OCI-M2 (cell line): ENCODE measurements at regions not wholly inside any gene's neighbourhood (a gene's known extent, or its start where the extent isn't known, plus 50 kb on each side); places are given as distances from the start of the nearest gene placed in this dataset.

Experiments
- DNase-seq: peaks from one replicate; lab custom pipeline; 2025; ENCODE audit not compliant: unreplicated experiment; lab: John Stamatoyannopoulos, UW

DNA sequence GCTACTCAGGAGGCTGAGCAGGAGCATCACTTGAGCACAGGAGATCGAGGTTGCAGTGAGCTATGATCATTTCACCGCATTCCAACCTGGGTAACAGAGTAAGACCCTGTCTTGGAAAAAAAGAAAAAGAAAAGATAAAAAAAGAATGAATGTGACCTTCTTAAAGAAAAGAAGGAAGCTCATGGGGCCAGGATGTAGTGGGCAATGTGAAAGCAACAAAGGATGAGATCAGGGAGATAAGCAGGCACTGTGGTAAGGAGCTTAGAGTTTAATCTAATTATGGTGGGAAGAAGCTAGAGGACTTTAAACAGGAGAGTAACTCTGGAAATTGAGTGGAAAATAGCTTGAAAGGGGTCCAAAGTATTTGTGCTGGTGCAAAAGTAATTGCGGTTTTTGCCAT, 231.6 kb upstream of the UBE2E2 start:
- DNase-seq = no peak

DNA sequence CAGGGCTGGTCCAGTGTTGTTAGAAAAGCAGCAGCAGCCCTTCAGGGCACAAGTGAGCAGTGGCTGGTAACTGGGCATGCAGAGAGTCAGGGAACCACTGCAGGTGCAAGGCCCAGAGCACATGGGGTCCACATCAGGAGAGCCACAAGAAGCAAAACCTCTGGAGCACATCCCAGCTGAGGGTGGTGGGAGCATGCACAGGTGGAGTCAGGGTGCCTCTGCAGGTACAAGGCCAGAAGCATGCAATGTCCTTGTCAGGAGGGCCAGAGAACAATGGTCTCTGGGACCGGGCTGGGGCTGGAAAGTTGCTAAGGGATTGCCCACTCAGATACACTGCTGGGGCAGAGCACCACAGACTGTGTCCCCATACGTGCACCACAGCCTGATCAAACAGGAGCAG, 226.1 kb upstream of the UBE2E2 start:
- no peak for DNase-seq

DNA sequence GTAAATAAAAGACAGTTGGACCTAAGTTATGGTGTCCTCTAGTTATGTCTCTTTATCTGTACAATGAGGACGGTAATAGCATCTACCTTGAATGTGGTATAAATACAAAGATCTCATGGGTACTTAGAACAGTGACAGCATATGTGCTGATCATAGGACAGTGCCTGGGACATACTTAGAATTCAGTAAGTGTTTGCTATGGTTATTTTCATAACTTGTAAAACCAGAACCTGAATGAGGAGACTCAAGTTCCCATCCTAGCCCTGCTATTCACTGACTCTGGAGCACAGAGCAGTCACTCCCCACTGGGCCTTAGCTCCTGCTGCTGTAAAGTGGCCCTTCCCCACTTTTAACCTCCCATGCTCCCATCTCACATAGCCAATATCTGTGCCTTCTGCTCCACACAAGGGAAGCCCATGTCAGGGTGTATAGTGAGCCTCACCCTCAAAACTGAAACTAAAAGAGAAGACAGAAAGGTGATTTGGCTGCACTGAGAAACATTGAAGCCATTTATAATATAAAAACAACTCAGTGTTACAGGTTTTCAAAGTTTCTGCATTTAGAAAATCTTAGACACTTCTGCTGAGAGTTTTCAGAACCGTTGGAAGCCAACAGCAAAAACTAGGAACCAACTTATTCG, 225.4 kb upstream of the UBE2E2 start:
- no peak for DNase-seq

DNA sequence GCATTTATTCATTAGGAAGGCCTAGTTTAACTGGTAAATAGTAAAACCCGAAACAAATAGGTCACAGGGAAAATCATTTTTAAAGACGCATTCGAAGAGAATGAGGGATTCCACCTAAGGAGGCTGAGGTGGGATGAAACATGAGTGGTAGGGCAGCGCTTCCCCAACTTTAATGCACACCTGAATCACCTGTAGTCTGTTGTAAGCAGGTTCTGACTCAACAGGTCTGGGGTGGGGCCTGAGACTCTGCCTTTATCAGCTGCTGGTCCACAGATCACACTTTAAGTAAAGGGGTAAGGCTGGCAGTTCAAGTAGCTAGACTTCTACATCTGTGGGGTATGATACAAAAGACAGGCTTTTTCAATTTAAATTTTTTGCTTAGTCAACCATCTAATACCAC, 223.5 kb upstream of the UBE2E2 start:
- DNase-seq = no peak

DNA sequence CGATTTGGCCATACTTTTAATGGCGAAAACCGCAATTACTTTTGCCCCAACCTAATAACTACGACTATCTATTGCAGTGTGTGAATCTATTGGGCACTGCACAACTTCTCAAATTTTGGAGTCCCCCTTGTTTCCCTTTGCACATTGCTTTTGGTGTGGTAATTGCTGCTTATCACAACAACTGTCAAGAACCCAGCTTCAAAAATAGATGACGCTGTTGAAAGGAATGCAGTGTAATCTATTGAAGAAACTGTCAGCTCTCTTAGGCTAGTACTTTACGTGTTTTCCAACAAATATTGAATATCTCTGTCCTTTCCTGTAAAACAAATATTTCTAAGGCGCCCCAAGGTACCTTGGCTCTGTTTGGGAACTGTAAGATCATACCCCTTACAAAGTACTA, 222.8 kb upstream of the UBE2E2 start:
- no peak for DNase-seq

DNA sequence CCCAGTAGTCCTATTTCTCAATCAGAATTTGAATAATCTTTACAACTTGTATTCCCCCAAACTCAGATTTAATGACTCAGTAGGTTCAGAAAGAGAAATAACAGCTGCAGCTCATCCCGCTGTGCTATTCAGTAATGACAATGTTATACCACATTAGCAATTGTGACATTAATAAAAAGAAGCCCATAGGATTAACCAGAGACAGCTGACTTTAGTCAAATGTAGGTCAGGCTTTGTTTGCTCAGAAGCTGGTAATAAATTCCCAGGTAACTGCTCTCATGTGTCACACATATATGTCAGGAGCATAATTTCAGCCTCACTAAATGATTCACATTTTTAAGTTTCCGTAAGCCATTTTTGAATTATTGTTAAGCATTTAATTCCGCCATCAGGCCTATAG, 222.0 kb upstream of the UBE2E2 start:
- no peak for DNase-seq

DNA sequence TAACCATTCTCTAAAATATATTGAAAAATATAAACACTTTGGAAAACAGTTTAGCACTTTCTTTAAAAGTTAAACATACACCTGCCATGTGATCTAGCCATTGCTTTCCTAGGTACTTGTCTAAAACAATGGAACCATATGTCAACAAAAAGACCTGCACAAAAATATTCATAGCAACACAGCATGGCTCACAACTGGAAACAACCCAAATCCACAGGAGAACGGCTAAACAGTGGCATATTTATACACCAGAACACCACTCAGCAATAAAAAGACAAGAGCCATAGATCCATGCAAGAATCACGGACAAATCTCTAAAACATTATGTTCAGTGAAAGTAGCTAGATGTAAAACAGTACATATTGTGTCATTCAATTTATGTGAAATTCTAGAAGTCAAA, 221.3 kb upstream of the UBE2E2 start:
- no peak for DNase-seq

DNA sequence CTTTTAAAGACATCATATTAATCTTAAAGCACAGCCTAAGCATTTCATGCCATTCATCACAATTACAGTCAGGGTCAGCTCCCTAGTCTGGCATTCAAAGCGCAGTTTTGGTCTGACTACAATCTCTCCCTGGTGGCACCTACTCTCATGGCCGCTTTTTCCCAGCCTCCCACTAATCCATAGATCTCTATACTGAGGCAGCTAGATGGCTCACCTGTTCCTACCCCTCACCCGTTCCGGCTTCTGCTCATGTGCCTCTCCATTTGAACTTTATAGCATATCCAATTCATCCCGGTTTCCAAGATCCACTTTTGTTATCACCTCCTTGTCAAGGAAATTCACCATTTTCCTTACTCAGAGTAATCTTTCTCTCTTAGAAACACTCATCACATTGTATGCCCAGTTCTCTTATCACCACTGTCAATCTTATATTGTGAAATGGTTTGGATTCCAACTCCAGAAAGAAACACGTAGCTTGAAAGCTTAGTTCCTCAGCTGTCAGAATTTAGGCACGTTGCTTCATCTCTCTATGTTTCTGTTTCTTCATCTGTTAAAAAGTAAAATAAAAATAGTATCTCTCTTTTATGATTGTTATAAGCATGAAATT, 220.0 kb upstream of the UBE2E2 start:
- no peak for DNase-seq

DNA sequence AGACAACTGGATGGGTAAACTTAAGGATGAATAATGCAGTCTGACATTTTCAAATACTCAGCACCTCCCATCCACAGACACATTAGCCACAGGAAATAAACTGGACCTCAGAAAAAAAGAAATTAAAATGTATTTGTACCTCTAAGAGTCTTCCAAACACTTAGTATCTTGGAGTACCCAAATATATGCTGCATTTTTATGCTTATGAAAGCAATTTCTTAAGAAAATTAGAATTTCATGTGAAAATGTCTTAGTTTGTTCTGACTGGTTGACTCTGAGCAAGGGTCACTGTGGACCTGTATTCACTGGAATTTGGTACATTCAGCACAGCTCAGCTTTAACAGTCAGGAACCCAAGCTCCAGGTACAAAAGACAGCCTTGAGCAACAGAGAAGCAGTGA, 216.2 kb upstream of the UBE2E2 start:
- no peak for DNase-seq

DNA sequence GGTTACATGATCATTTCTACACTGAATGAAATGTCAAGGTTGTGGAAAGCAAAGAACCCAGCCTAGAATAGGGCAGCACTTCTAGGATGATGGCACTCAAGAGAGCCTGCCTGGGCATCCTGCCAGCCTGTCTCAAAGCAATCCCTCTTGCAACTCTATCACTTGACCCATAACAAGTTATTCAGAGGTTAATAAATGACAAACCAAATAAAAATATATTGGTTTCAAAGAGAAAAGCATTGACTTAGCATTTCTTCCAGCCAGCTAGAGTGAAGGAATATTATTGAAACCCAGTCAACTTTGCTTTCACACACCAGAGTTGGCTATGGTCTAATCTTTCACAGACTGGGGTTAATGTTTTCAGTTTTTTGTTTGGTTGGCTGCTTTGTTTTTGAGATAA, 214.6 kb upstream of the UBE2E2 start:
- DNase-seq = no peak

DNA sequence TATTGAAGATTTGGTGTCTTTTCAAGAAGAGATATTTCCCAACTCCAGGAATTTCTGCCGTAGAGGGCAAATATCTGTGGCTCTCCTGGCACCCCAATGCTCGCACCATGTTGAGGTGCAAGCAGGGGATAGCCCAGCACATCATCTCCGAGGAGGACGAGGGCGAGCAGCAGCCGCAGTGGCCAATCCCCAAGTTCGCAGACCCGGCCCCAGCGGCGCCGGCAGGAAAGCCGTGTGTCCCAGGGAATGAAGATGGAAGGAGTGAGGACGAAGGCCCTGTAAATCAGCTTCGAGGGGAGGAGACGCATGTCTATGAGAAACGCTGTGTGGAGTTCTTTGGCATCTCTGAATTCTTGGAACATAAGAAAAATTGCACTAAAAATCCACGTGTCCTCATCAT, 213.4 kb upstream of the UBE2E2 start:
- no peak for DNase-seq

DNA sequence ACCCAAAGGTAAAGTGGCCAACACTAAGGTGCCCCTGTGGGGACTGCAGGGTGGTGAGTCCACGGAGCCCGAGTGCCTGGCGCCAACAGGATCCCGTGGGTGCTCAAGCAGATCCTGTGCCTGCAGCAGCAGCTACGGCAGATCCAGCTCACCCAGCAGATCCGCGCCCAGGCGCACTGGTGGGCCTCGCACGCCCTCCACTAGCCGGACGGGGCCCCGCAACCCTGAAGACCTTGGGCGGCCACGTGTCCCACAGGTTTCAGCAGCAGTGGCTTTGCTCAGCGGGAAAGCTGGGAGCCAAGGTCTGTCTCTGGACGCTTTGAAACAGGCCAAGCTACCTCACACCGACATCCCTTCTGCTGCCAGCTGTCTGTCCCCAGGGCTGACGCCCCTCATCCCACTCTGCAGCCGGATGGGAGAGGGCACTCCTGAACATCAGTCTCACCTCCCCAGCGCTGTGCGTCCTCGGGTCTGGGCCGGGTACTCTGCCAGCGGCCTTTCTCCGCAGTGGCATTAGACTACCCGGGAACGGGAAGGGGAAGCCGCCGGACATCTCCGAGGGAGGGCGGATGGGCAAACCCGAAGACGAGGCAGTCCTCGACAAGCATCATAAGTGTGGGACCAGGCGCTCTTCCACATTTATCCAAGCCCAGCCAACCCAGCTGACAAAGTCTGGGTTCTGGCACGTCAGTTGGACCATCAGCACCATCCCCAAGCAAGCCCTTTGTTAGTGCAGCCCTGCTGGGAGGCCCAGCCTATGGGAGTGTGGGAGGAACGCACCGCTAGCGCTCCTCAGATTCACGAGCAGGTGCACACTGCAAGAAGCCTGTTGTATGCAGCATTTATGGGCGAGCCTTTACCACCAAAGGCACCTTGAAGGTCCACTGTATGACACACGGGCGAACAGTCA, 212.6 kb upstream of the UBE2E2 start:
- no peak for DNase-seq

DNA sequence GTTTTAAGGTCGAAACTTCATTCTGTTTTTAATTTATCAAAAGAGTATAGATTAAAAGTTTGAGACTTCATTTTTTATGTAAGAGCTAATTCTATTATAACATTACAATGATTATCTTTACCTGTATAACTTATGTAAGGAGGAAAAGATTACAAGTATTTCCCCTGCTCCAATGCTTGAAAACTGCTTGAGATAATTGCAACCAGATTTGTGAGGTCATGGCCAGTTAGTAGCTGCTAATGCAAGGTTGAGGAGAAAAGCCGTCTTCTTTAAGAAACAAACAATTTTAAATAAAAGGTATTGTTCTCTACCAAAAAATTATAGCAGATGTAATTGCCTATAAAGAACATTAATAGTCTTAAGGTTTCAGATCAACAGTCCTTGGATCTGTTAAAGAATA, 208.3 kb upstream of the UBE2E2 start:
- DNase-seq = no peak

DNA sequence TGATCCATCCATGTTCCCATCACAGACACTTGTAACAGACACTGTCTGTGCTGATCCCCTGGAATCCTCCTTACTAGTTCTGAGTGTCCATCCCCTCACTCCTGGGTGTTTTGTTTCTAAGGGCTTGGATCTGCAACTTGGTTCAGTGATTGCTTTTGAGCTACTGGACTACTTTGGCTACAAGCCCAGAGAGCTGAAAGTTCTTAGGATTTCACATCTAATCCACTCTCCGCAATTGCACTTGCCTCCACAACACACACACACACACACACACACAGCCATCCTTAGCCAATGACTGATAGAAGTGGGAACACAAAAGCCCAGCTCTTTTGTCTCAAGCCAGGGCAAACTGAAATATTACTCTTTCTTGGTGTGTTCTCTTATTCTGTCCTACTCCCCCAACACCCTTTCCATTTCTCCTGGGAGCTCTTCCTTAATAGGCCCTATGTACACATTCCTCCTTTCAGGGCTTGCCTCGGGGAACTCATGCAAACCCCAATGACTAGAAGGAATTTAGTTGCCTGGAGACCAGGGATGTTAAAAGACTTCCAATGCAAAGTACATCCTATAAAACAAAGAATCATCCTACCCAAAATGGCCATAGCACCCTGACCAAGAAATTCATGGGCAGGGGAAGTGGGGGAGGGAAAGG, 206.1 kb upstream of the UBE2E2 start:
- no peak for DNase-seq

DNA sequence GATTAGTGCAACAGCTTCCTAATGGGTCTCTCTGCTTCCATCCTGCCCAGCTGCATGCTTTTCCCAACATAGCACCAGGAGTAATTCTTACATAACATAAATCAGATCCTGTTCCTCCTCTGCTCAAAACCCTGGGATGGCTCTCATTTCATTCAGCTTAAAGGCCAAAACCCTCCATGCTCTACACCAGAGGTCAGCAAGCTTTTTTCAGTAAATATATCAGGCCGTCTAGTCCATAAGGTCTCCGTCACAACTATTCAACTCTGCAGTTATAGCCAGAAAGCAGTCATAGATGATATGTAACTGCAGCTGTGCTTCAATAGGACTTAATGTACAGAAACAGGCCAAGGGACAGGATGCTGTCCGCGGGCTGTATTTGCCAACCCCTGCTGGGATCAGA, 202.8 kb upstream of the UBE2E2 start:
- no peak for DNase-seq

DNA sequence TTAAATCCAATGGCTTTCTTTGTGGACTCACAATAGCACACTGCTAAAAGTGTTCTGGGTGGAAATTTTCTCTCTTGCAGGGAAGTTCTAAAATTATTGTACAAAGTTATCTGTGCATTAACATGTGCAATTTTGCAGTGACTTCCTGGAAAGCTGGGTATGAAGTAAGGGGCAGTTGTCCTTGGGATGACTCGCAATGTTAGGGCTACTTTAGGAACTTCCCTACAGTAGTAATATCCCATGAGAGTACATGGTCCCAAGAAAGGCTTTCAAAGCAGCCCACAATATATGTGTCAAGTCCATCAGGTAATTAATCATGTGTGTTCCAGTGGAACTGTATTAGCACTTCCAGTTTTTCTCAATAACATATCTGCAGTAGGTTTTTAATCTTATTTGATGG, 201.0 kb upstream of the UBE2E2 start:
- DNase-seq = no peak

DNA sequence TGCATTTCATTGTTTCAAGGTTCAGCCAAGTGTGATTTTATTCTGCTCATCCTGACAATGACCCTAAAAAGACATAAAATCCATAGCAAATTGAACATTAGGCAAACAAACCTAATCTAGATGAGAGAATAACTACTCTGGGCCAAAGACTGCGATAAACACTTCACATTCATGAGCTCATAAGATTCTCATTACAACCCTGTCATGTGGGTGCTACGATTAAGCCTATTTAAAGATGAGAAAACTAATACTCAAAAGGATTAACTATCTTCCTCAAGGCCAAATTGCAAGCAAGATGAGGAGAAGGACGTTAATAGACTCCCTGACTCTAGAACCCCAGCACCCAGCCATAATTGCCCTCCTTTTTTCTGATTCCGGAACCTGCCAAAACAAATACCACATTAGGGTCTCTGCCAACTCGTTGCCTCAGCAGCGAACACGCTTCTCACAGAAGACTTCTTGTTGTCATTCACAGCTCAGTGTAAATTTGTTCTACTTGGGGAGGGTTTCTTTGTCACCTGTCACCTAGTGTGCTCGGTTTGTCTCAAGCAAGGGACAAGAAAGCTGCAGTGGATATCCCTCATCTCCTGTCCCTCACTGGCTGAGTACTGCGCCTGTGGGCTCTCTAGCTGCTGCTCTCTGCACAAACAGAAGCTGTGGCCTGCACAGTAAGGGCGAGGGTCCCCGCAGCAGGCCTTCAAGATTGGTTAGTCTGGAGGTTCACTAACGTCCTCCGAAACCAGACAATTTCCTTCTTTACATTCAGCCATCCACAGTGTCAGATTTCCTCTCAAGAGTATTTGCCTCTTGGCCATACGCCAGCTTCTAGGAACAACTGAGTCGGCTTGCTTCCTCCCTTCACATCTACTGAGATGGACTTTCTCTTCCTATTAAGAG, 200.0 kb upstream of the UBE2E2 start:
- DNase-seq = no peak

DNA sequence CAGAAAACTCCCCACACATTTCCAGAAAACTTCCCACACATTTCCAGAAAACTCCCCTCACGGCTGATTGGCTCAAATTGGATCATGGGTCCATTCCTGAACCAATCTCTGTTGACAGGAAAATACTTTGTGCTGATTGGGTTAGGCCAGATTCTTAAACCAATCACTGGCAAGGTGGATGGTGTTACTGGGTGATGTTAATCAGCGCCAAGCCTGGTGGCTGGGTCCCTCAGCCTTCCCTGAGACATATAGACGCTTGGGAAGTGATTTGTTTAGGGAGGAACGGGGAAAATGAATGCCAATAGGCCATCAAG, 199.4 kb upstream of the UBE2E2 start:
- no peak for DNase-seq

DNA sequence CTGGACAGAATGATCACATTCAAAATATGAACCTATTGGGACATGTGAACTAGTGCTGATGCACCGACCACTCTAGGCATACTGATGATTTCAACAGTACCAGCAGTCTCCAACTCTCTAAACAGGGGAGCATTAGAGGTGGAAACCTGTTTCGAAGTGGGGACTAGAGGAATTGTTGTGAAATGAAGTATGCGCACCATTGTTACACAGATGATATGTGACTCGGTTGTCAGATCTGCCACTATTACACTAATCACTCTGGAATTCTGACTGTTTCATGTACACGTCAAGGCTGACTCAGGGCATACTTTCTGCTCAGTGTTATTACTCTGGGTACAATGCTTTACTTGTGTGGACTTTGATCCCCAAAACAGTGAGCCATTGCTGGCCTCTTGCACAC, 198.2 kb upstream of the UBE2E2 start:
- DNase-seq = no peak

DNA sequence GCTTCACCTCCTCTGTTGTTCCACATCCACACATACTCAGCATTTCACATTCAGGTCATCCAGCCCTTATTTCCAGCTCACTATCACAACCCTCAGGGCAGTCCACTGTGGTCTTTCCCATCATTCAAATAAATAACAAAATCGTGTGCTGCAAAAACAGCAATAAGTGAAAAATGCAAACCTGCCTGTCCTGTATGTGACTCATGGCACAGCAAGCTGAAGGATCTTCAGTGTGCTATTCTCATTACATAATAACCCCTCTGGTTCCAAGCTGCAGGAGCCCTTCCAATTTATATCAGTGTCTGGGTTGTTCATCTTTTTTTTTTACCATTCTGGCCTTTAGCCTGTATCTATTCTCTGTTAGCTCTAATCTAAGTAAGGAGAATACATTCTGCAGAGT, 185.3 kb upstream of the UBE2E2 start:
- no peak for DNase-seq
